Caco-2 (cell line): ENCODE measurements at regions not wholly inside any gene's neighbourhood (a gene's known extent, or its start where the extent isn't known, plus 50 kb on each side); places are given as distances from the start of the nearest gene placed in this dataset.

Source experiments
- BruUV-seq: library from RNA; stranded (reverse); fragments of 400-500 nt; replicated peaks from 2 replicates; lab custom pipeline; 2021; lab: Mats Ljungman, UMichigan
- CTCF ChIA-PET: fragments of 300-600 bp; sonication (Branson Sonifier 250); formaldehyde crosslinking; loops from one replicate; lab custom pipeline; 2022; ENCODE audit warnings: antibody characterized with exemption; lab: Charles Lee
- POLR2A ChIA-PET: fragments of 300-600 bp; sonication (Branson Sonifier 250); formaldehyde crosslinking; loops from one replicate; lab custom pipeline; 2022; ENCODE audit warnings: antibody characterized with exemption; lab: Charles Lee
- DNase-seq, 2 experiments: peaks; one replicate each; pipeline versions ENCODE4 v3.0.0 to v3.0.0-alpha.2; 2020 to 2022
- H3K27me3 ChIP-seq: replicated peaks from 2 replicates; pipeline ENCODE4 v1.6.0; 2011; ENCODE audit warnings: low read length; ENCODE audit not compliant: control insufficient read depth, insufficient read depth
- H3K36me3 ChIP-seq: 2 replicates; pipeline ENCODE4 v1.5.1; 2011; ENCODE audit warnings: low read length; ENCODE audit not compliant: control insufficient read depth, insufficient read depth
- H3K4me1 ChIP-seq: fragments of 250-450 bp; sonication (Bioruptor Pico); 2 replicates; pipeline ENCODE4 v1.5.1; 2020; ENCODE audit warnings: mild to moderate bottlenecking
- H3K4me3 ChIP-seq: 2 replicates; pipeline ENCODE4 v1.5.1; 2011; ENCODE audit warnings: low read depth, mild to moderate bottlenecking, control low read depth, low read length
- H3K9me3 ChIP-seq: fragments of 250-450 bp; sonication (Bioruptor Pico); 2 replicates; pipeline ENCODE4 v1.5.1; 2020; ENCODE audit warnings: mild to moderate bottlenecking, moderate library complexity
- H3K27ac Mint-ChIP-seq: one replicate; pipeline ENCODE4 v1.8.0; 2022; ENCODE audit warnings: mixed read lengths; ENCODE audit not compliant: unreplicated experiment
- H3K27me3 Mint-ChIP-seq: one replicate; pipeline ENCODE4 v1.8.0; 2022; ENCODE audit warnings: mixed read lengths; ENCODE audit not compliant: insufficient read depth, unreplicated experiment
- H3K36me3 Mint-ChIP-seq: one replicate; pipeline ENCODE4 v1.8.0; 2022; ENCODE audit warnings: mild to moderate bottlenecking, mixed read lengths; ENCODE audit not compliant: insufficient read depth, unreplicated experiment
- H3K4me1 Mint-ChIP-seq: one replicate; pipeline ENCODE4 v1.8.0; 2022; ENCODE audit warnings: low read depth, mixed read lengths; ENCODE audit not compliant: unreplicated experiment
- H3K4me3 Mint-ChIP-seq: one replicate; pipeline ENCODE4 v1.8.0; 2022; ENCODE audit warnings: mild to moderate bottlenecking, moderate library complexity, mixed read lengths; ENCODE audit not compliant: unreplicated experiment
- H3K9me3 Mint-ChIP-seq: one replicate; pipeline ENCODE4 v1.8.0; 2022; ENCODE audit warnings: mixed read lengths; ENCODE audit not compliant: unreplicated experiment
- intact Hi-C: fragments of 100-400 bp; cut with micrococcal nuclease; formaldehyde crosslinking; loops from one replicate; pipeline ENCODE4 v1.10.0; 2022; ENCODE audit not compliant: unreplicated experiment
- TF ChIP-seq, protein P1 (sequence below), 2 experiments: fragments of 200-600 bp in 1 of 2; IDR thresholded peaks; 1 replicate in 1 of 2; 2 replicates in 1 of 2; pipeline versions ENCODE4 v1.5.1 to v1.8.0; 2011 to 2022; ENCODE audit warnings: antibody characterized with exemption in 1 of 2, control low read depth in 1 of 2, inconsistent platforms in 1 of 2, low read depth in 1 of 2, low read length in 1 of 2, mild to moderate bottlenecking in 1 of 2, moderate library complexity in 1 of 2; ENCODE audit not compliant: insufficient read depth in 1 of 2, severe bottlenecking in 1 of 2, unreplicated experiment in 1 of 2

DNA sequence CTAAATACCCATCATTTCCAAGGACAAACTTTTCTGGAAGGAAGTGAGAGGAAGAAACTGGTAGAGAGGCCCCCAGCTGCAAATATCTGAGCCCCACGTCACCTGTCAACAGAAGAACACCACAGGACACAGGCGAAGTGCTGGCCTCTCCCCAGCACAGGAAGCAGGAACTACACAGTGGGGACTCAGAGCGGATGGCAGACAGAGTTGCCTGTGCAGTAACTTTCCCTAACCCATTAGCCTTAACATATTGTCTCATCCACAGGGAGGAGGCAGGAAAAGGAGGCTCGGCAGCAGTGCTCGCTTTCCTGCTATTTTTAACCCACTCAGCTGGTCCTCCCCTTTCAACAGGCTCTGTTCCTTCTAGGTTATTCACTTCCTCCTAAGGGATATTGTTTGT is 111.5 kb upstream of the TMPO start:
- H3K36me3 ChIP-seq, result no peaks in the 10 kb centered on the region
- no peak overlapping the region for H3K27ac Mint-ChIP-seq
- intact Hi-C loops, result no loop called here
- 0 out of 2 replicates have a peak, but pooled peaks cover 3% of the 10 kb centered on the region for H3K9me3 ChIP-seq
- peaks cover 12% of the 10 kb centered on the region for H3K4me1 Mint-ChIP-seq
- H3K27me3 ChIP-seq, result no peaks in the 10 kb centered on the region
- H3K27me3 Mint-ChIP-seq, result no peaks in the 10 kb centered on the region
- H3K36me3 Mint-ChIP-seq, result no peaks in the 10 kb centered on the region
- BruUV-seq, result no TSS peak
- ChIA-PET POLR2A (no interaction called here), CTCF (no interaction called here)
- TF ChIP-seq, protein P1, sequence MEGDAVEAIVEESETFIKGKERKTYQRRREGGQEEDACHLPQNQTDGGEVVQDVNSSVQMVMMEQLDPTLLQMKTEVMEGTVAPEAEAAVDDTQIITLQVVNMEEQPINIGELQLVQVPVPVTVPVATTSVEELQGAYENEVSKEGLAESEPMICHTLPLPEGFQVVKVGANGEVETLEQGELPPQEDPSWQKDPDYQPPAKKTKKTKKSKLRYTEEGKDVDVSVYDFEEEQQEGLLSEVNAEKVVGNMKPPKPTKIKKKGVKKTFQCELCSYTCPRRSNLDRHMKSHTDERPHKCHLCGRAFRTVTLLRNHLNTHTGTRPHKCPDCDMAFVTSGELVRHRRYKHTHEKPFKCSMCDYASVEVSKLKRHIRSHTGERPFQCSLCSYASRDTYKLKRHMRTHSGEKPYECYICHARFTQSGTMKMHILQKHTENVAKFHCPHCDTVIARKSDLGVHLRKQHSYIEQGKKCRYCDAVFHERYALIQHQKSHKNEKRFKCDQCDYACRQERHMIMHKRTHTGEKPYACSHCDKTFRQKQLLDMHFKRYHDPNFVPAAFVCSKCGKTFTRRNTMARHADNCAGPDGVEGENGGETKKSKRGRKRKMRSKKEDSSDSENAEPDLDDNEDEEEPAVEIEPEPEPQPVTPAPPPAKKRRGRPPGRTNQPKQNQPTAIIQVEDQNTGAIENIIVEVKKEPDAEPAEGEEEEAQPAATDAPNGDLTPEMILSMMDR (IDR thresholded peaks at IDR 0.05; ENCODE audit: insufficient read depth in 1 of 2, low read depth in 1 of 2, low read length in 1 of 2, severe bottlenecking in 1 of 2, unreplicated experiment in 1 of 2), result no peak
- H3K4me1 ChIP-seq, result peaks cover 33% of the 10 kb centered on the region
- no peak for DNase-seq
- no peaks in the 10 kb centered on the region for H3K9me3 Mint-ChIP-seq
- H3K4me3 Mint-ChIP-seq, result no peak overlapping the region
- no peak overlapping the region for H3K4me3 ChIP-seq

DNA sequence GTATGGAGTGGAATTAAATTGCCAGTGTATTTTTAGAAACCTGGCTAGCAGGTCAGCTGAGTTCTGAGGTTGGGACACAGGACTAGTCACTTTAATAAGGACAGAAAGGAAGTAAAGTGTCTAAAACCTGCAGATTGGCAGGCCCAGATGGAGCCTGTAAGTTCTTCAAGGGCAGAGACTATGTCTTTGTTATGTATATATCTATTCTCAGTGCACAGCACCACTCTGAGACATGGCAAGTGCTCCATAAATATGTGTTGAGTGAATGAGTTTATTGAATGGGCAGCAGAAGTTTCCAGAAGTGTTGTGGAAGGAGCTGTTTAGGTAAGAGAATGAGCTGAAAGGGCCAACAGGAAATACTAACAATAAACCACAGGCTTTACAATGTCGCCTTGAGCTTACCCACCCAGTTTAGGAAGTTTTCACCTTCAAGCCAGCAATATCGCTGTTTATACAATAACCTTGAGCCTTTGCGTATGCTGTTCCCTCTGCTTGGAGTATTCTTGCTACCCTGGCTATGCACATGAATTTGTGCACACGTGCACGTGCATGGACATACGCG is 109.5 kb upstream of the TMPO start:
- BruUV-seq, result no TSS peak
- Histone ChIP-seq H3K36me3 (no peaks in the 10 kb centered on the region), H3K9me3 (no peaks in the 10 kb centered on the region), H3K4me1 (peaks cover 13% of the 10 kb centered on the region), H3K27me3 (no peaks in the 10 kb centered on the region), H3K4me3 (no peak overlapping the region)
- no peaks in the 10 kb centered on the region for H3K36me3 Mint-ChIP-seq
- H3K9me3 Mint-ChIP-seq, result no peaks in the 10 kb centered on the region
- intact Hi-C loops, result no loop called here
- no peak for DNase-seq
- TF ChIP-seq, protein P1 (IDR thresholded peaks at IDR 0.05; ENCODE audit: insufficient read depth in 1 of 2, low read depth in 1 of 2, low read length in 1 of 2, severe bottlenecking in 1 of 2, unreplicated experiment in 1 of 2), result no peak
- H3K27ac Mint-ChIP-seq, result no peak overlapping the region
- H3K4me1 Mint-ChIP-seq, result no peaks in the 10 kb centered on the region
- ChIA-PET CTCF (no interaction called here), POLR2A (no interaction called here)
- no peak overlapping the region for H3K4me3 Mint-ChIP-seq
- H3K27me3 Mint-ChIP-seq, result no peaks in the 10 kb centered on the region

DNA sequence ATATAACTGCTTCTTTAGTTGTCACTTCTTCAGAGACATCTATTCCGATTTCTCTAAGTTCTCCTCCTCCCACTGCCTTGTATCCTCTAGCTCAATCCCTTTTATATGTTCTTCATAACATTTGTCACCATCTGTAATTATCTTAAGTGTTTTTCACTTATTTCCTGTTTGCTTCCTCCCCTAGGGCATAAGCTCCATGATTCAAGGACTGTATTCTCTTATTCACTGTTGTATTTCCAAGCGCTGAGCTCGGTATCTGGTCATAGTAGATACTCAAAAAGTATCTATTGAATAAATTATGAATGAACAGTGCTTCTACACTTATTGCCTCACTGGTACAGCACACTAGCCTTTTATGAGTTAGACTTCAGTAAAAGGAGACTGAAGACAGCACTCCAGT is 109.0 kb upstream of the TMPO start:
- no peak overlapping the region for H3K4me3 ChIP-seq
- TF ChIP-seq, protein P1 (IDR thresholded peaks at IDR 0.05; ENCODE audit: insufficient read depth in 1 of 2, low read depth in 1 of 2, low read length in 1 of 2, severe bottlenecking in 1 of 2, unreplicated experiment in 1 of 2), result no peak
- H3K4me3 Mint-ChIP-seq, result no peak overlapping the region
- no peaks in the 10 kb centered on the region for H3K27me3 ChIP-seq
- intact Hi-C loops, result no loop called here
- no peaks in the 10 kb centered on the region for H3K27me3 Mint-ChIP-seq
- no TSS peak for BruUV-seq
- H3K9me3 ChIP-seq, result no peaks in the 10 kb centered on the region
- POLR2A ChIA-PET, result no interaction called here
- H3K9me3 Mint-ChIP-seq, result no peaks in the 10 kb centered on the region
- no peaks in the 10 kb centered on the region for H3K36me3 Mint-ChIP-seq
- CTCF ChIA-PET, result no interaction called here
- DNase-seq, result no peak
- peaks cover 11% of the 10 kb centered on the region for H3K4me1 ChIP-seq
- no peaks in the 10 kb centered on the region for H3K36me3 ChIP-seq
- no peak overlapping the region for H3K27ac Mint-ChIP-seq
- no peaks in the 10 kb centered on the region for H3K4me1 Mint-ChIP-seq
